ENCODE measurements at regions not wholly inside any gene's neighbourhood (a gene's known extent, or its start where the extent isn't known, plus 50 kb on each side); places are given as distances from the start of the nearest gene placed in this dataset.
A peak's percentile ranks its signal among the peaks of the same experiment; 100 is the strongest.

GRCh38 chr1:103931891-103932290, 182.2 kb downstream of the AMY1C start:
- peaks cover 33% of the 10 kb centered on the region for H3K36me3 ChIP-seq (replicated peaks; ENCODE audit: low read depth, low read length)
- peaks cover 4% of the 10 kb centered on the region; the same call in 1 of the 2 replicates for H3K9me3 ChIP-seq (ENCODE audit: insufficient read depth, low read length)
- no peak overlapping the region for H3K4me3 ChIP-seq (ENCODE audit: low read length)
- no peaks in the 10 kb centered on the region for H3K79me2 ChIP-seq (ENCODE audit: low read length)
- no peak overlapping the region for H3K4me2 ChIP-seq (ENCODE audit: low read length)
- peaks cover 33% of the 10 kb centered on the region for H3K4me1 ChIP-seq (ENCODE audit: low read length)
- no peak overlapping the region for H3K9ac ChIP-seq (ENCODE audit: low read length)
- H3K27me3 ChIP-seq (ENCODE audit: low read depth, low read length): no peaks in the 10 kb centered on the region
- TF ChIP-seq EZH2phosphoT487 (IDR thresholded peaks at IDR 0.05; ENCODE audit: low read depth): no peak
- TF ChIP-seq CTCF (IDR thresholded peaks at IDR 0.05; ENCODE audit: low read depth, low read length): no peak
- no peak overlapping the region for H3K27ac ChIP-seq (ENCODE audit: low read length)
- H4K20me1 ChIP-seq (ENCODE audit: insufficient read depth, low read length): no peaks in the 10 kb centered on the region
- peak overlapping the region; percentile 30; the same call in 1 of the 2 replicates for H2AFZ ChIP-seq (ENCODE audit: low read depth, low read length)

- peak overlapping the region; percentile 65 for H3K4me2 ChIP-seq (ENCODE audit: low read length)
These were observed 188.2 kb downstream of the AMY1C start for GRCh38 chr1:103937763-103938357.

GRCh38 chr1:103941086-103941485, 191.4 kb downstream of the AMY1C start:
- H3K4me2 ChIP-seq (ENCODE audit: low read length): no peak overlapping the region
- H3K27ac ChIP-seq (ENCODE audit: low read length): no peak overlapping the region
- H3K79me2 ChIP-seq (ENCODE audit: low read length): no peaks in the 10 kb centered on the region
- H3K4me3 ChIP-seq (ENCODE audit: low read length): no peak overlapping the region
- TF ChIP-seq EZH2phosphoT487 (IDR thresholded peaks at IDR 0.05; ENCODE audit: low read depth) (no peak), CTCF (IDR thresholded peaks at IDR 0.05; ENCODE audit: low read depth, low read length) (no peak)
- H3K9me3 ChIP-seq (ENCODE audit: insufficient read depth, low read length): peaks cover 8% of the 10 kb centered on the region; the same call in 1 of the 2 replicates
- H3K4me1 ChIP-seq (ENCODE audit: low read length): peaks cover 27% of the 10 kb centered on the region
- peaks cover 59% of the 10 kb centered on the region for H3K36me3 ChIP-seq (replicated peaks; ENCODE audit: low read depth, low read length)
- no peak overlapping the region for H2AFZ ChIP-seq (ENCODE audit: low read depth, low read length)
- no peaks in the 10 kb centered on the region for H3K27me3 ChIP-seq (ENCODE audit: low read depth, low read length)
- H4K20me1 ChIP-seq (ENCODE audit: insufficient read depth, low read length): no peaks in the 10 kb centered on the region
- no peak overlapping the region for H3K9ac ChIP-seq (ENCODE audit: low read length)

More at GRCh38 chr1:103937763-103938357, 188.2 kb downstream of the AMY1C start:
- no peak for TF ChIP-seq EZH2phosphoT487 (IDR thresholded peaks at IDR 0.05; ENCODE audit: low read depth)
- no peak for TF ChIP-seq CTCF (IDR thresholded peaks at IDR 0.05; ENCODE audit: low read depth, low read length)
- Histone ChIP-seq H3K27ac (ENCODE audit: low read length) (peak overlapping the region; percentile 100), H3K36me3 (replicated peaks; ENCODE audit: low read depth, low read length) (peaks cover 58% of the 10 kb centered on the region), H3K9ac (ENCODE audit: low read length) (peak overlapping the region; percentile 83), H3K27me3 (ENCODE audit: low read depth, low read length) (no peaks in the 10 kb centered on the region), H3K9me3 (ENCODE audit: insufficient read depth, low read length) (peaks cover 8% of the 10 kb centered on the region; the same call in 1 of the 2 replicates), H3K4me3 (ENCODE audit: low read length) (no peak overlapping the region), H3K4me1 (ENCODE audit: low read length) (peaks cover 52% of the 10 kb centered on the region), H3K79me2 (ENCODE audit: low read length) (no peaks in the 10 kb centered on the region), H4K20me1 (ENCODE audit: insufficient read depth, low read length) (no peaks in the 10 kb centered on the region), H2AFZ (ENCODE audit: low read depth, low read length) (no peak overlapping the region)

GRCh38 chr1:103942029-103942428, 192.3 kb downstream of the AMY1C start:
- no peaks in the 10 kb centered on the region for H3K27me3 ChIP-seq (ENCODE audit: low read depth, low read length)
- H2AFZ ChIP-seq (ENCODE audit: low read depth, low read length): no peak overlapping the region
- H3K9ac ChIP-seq (ENCODE audit: low read length): no peak overlapping the region
- H4K20me1 ChIP-seq (ENCODE audit: insufficient read depth, low read length): no peaks in the 10 kb centered on the region
- peaks cover 18% of the 10 kb centered on the region for H3K4me1 ChIP-seq (ENCODE audit: low read length)
- peaks cover 59% of the 10 kb centered on the region for H3K36me3 ChIP-seq (replicated peaks; ENCODE audit: low read depth, low read length)
- no peak overlapping the region for H3K4me3 ChIP-seq (ENCODE audit: low read length)
- H3K4me2 ChIP-seq (ENCODE audit: low read length): no peak overlapping the region
- H3K27ac ChIP-seq (ENCODE audit: low read length): no peak overlapping the region
- TF ChIP-seq EZH2phosphoT487 (IDR thresholded peaks at IDR 0.05; ENCODE audit: low read depth) (no peak), CTCF (IDR thresholded peaks at IDR 0.05; ENCODE audit: low read depth, low read length) (no peak)
- peaks cover 8% of the 10 kb centered on the region; the same call in 1 of the 2 replicates for H3K9me3 ChIP-seq (ENCODE audit: insufficient read depth, low read length)
- no peaks in the 10 kb centered on the region for H3K79me2 ChIP-seq (ENCODE audit: low read length)

All from OCI-LY3 (cell line).